Femur (tissue), 1 donor: ENCODE measurements at regions not wholly inside any gene's neighbourhood (a gene's known extent, or its start where the extent isn't known, plus 50 kb on each side); places are given as distances from the start of the nearest gene placed in this dataset.
"Not testable (repeated sequence)": the region's sequence is repeated elsewhere in the genome, so short reads cannot be mapped to it uniquely, and the experiment has no call there.

Experiments
- DNase-seq: peaks from one replicate; pipeline ENCODE4 v3.0.0-alpha.2; 2017

DNA sequence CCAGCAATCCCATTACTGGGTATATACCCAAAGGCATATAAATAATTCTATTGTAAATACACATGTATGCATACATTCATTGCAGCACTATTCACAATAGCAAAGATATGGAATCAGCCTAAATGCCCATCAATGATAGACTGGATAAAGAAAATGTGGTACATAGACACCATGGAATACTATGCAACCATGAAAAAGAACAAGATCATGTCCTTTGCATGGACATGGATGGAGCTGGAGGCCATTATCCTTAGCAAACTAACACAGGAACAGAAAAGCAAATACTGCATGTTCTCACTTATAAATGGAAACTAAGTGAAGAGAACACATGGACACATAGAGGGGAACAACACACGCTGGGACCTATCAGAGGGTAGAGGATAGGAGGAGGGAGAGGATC is 51.3 kb upstream of the CASK start:
- not testable (repeated sequence) for DNase-seq

DNA sequence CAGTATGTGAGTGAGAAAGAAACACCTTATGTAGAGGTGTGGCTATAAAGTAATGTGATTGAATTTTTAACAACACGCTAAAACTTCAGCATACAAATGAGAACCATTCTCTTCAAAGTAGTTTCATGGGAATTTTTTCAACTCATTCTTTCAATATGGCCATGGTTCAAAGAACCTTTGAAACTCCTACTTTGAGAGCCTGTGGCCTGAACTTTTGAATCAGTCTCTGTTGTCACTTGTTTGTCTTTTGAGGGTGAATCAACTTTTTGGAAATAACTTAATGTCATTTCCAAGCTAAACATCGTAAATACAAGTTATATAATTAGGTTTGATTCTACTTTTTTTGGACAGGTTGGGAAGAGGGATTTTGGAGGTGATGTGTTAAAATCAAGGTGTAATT is 49.9 kb upstream of the CASK start:
- no peak for DNase-seq
